Activated naive CD8-positive, alpha-beta T cell treated with anti-CD3 and anti-CD28 coated beads, Interleukin-2, amount 10 ng/mL, durations not matched to agents 7 days and 5 days (primary cell): ENCODE measurements at regions not wholly inside any gene's neighbourhood (a gene's known extent, or its start where the extent isn't known, plus 50 kb on each side); places are given as distances from the start of the nearest gene placed in this dataset.

Experiments
- ATAC-seq: fragments of 150-1000 bp; cut with Tn5 transposase; one replicate; pipeline ENCODE4 v1.10.0; 2021; ENCODE audit warnings: low read depth, moderate library complexity
- POLR2A ChIA-PET: fragments of 350-600 bp; sonication (Branson Sonifier 250); formaldehyde crosslinking; loops from one replicate; lab custom pipeline; 2021; ENCODE audit warnings: antibody characterized with exemption; lab: Charles Lee
- DNase-seq: peaks from one replicate; pipeline ENCODE4 v3.0.0; 2021
- H3K27ac Mint-ChIP-seq: one replicate; pipeline ENCODE4 v1.8.0; 2022; ENCODE audit warnings: mild to moderate bottlenecking, mixed read lengths
- H3K27me3 Mint-ChIP-seq: one replicate; pipeline ENCODE4 v1.8.0; 2022; ENCODE audit warnings: mild to moderate bottlenecking, moderate library complexity, mixed read lengths
- H3K36me3 Mint-ChIP-seq: one replicate; pipeline ENCODE4 v1.8.0; 2021; ENCODE audit warnings: mild to moderate bottlenecking, mixed read lengths
- H3K4me1 Mint-ChIP-seq: one replicate; pipeline ENCODE4 v1.8.0; 2021; ENCODE audit warnings: mixed read lengths
- H3K4me3 Mint-ChIP-seq: one replicate; pipeline ENCODE4 v1.8.0; 2022; ENCODE audit warnings: mild to moderate bottlenecking, moderate library complexity, mixed read lengths
- H3K9me3 Mint-ChIP-seq: one replicate; pipeline ENCODE4 v1.8.0; 2021; ENCODE audit warnings: mixed read lengths

DNA sequence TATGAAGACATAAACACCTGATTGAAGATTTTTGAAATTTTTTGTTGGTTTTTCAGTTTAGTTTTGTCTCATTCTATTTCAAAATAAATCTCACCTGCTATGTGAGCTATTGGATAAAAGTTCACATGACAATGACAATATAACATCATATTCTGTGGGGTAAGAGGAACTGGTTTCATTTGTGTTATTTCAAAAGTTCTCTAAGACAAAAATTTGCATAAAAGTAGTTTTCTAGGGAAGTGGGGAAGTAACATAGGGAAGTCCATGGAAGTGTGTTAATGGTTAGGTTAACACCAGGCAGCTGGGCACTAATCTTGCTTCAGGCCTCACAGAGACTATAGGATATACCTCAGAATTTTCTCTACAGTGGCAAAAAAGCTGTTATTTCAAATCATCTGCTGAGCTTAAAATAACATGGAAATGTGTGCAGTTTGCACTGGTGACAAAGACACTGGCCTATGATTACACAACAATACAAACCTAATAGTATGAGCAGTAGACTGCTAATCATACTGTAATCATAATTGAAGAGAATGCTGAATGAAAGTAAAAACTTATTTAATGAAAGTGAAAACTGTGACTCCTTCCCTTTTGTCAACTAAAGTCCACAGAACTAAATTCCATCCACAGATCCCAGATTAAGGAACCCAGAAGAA, 710.6 kb upstream of the TMEM132C start:
- POLR2A ChIA-PET, result no interaction called here
- no peak for ATAC-seq
- peak overlapping the region; percentile 10 for H3K27ac Mint-ChIP-seq

DNA sequence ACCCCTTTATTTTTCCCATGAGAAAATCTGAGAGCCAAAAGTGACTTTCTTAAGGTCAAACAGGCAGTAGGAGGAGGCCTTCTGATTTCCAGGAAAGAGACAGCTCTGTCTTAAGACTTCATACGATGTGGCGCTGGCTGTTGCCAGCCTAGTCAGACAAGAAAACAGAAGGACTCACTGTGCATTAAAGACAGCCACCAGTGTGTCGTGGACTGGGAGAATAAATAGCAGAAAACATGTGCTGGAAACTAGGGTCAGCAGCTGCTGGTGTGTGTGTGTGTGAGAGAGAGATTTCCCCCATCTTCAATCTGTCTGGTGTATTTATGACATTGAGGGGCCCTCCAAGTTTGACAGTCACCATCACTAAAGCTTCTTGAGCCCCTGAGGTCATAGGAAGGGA, 708.6 kb upstream of the TMEM132C start:
- Mint-ChIP-seq H3K27ac (peak overlapping the region; percentile 68), H3K4me1 (peaks cover 16% of the 10 kb centered on the region), H3K36me3 (no peaks in the 10 kb centered on the region), H3K4me3 (no peak overlapping the region), H3K27me3 (no peaks in the 10 kb centered on the region), H3K9me3 (peaks cover 8% of the 10 kb centered on the region)
- DNase-seq, result no peak
- ATAC-seq, result no peak
- POLR2A ChIA-PET, result no interaction called here

More for the DNA sequence above, 710.6 kb upstream of the TMEM132C start:
- peaks cover 16% of the 10 kb centered on the region for H3K4me1 Mint-ChIP-seq
- no peak for DNase-seq
- no peak overlapping the region for H3K4me3 Mint-ChIP-seq
- H3K9me3 Mint-ChIP-seq, result peaks cover 12% of the 10 kb centered on the region
- no peaks in the 10 kb centered on the region for H3K36me3 Mint-ChIP-seq
- no peaks in the 10 kb centered on the region for H3K27me3 Mint-ChIP-seq

DNA sequence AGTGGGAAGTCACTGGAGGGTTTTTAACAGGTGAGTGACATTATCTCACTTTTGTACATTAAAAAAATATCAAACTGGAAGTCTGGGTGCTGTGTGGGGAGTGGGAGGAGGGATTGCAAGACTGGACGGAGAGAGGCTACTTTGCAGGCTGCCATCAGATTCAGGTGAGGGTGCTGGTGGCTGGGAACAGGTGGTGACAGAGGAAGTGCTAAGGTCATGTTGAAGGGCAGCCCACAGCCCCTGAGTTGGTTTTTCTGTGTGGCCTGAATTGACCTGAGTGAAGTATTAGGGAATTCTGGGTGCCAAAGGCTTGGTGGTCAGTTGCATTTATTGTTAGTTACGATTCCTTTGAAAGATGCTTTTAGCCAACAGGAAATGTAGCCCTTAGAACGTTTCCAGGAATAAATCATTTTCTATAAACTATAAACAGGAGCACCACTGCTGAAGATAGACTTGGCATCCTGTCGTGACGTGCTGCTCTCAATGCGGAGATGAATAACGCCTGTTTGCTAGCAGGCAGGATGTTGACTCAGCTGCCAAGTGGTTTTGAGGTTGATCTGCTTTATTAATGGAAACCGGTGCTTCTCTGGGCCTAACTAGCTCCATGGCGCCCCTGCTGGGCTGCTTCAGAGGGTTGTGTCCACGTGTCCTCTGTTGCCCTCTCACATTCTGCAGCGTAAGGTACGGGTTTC, 707.5 kb upstream of the TMEM132C start:
- Mint-ChIP-seq H3K9me3 (peaks cover 9% of the 10 kb centered on the region), H3K4me1 (peaks cover 16% of the 10 kb centered on the region), H3K27me3 (no peaks in the 10 kb centered on the region), H3K36me3 (no peaks in the 10 kb centered on the region), H3K27ac (peak overlapping the region; percentile 86), H3K4me3 (peak overlapping the region; percentile 57)
- ATAC-seq, result peak; percentile 97
- POLR2A ChIA-PET, result no interaction called here
- peak; percentile 72 for DNase-seq

DNA sequence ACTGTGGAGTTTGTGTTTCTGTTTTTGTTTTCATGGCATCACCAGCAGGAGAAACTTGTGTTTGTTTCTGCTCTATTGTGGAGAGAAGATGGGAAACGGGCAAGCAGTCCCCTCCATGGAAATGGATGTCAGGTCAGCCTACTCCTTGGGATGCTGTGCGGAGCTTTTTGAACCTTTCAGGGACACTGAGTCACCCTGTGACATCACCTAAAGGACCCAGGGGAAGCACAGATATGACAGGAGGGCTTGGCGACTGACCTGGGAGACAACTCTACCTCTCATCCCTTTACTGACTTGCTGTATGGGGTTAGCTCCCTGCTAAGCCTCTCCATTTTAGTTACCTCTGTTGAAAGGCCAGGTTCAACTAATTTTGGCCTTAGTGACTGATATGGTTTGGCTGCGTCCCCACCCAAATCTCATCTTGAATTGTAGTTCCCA, 706.9 kb upstream of the TMEM132C start:
- H3K4me1 Mint-ChIP-seq, result peaks cover 16% of the 10 kb centered on the region
- POLR2A ChIA-PET, result no interaction called here

DNA sequence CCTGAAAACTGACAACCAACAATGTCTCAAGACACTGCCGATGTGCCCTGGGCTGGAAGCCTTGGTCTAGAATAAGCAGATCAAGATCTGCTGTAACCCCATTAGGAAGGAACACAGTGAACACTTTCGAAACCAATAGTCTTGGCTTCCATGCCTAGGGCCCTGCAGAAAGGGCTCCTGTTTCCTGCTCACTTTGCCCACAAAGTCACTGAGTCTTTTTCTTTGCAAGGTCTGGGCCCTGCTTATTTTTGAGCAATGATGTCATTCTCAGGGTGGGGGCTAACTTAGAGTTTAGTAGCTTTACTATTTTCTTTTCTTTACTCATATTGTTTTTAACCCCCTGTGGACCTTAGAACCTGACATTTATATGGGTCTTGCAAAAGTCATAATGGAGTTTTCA, 704.2 kb upstream of the TMEM132C start:
- Mint-ChIP-seq H3K36me3 (no peaks in the 10 kb centered on the region), H3K4me3 (no peak overlapping the region), H3K4me1 (peaks cover 16% of the 10 kb centered on the region), H3K27me3 (no peaks in the 10 kb centered on the region), H3K27ac (no peak overlapping the region), H3K9me3 (peaks cover 15% of the 10 kb centered on the region)
- POLR2A ChIA-PET, result no interaction called here
- ATAC-seq (no peak), DNase-seq (no peak)

More for the DNA sequence above, 706.9 kb upstream of the TMEM132C start:
- Mint-ChIP-seq H3K4me3 (peak overlapping the region; percentile 14), H3K9me3 (peaks cover 13% of the 10 kb centered on the region), H3K36me3 (no peaks in the 10 kb centered on the region), H3K27me3 (no peaks in the 10 kb centered on the region), H3K27ac (peak overlapping the region; percentile 72)
- DNase-seq, result no peak
- ATAC-seq, result no peak

DNA sequence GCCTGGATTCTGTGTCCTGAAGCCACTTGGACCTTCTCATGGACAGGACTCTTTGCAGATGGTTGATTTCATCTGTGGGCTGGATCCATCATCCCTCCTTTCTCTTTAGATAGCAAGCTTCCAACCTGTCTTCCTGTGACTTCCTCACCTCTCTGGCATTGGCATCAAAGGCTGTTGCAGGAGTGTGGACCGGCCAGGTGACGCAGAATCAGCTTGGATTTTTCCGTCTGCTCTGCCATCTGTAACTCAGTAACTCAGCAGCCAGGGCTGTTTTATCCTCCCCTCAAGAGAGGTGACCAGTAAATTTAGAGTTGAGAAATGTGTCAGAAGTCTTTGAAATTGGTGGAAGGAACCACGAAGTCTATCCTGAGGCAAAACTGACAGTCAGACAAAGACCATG, 701.7 kb upstream of the TMEM132C start:
- Mint-ChIP-seq H3K27ac (no peak overlapping the region), H3K4me1 (no peaks in the 10 kb centered on the region), H3K4me3 (no peak overlapping the region), H3K27me3 (no peaks in the 10 kb centered on the region), H3K36me3 (no peaks in the 10 kb centered on the region), H3K9me3 (peaks cover 16% of the 10 kb centered on the region)
- DNase-seq (no peak), ATAC-seq (no peak)
- POLR2A ChIA-PET, result no interaction called here

DNA sequence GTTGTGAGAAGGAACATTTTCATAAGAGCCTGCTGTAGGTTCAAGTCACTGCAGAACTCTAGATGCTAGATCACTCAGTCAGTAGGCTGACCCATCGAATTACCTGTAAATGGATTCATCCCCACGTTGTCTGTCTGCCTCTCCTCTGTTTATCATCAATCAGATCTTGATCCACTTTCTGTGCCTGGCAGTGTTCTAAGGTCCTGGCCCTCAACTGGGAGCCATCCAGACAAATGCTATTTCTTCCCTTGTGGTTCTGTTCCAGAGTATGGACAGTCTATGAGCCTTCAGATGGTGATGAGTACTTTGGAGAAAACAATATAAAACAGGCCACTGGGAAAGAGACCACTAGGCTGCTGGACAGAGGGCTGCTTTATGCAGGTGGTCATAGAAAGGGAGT, 699.4 kb upstream of the TMEM132C start:
- ATAC-seq (no peak), DNase-seq (no peak)
- Mint-ChIP-seq H3K4me3 (no peak overlapping the region), H3K27ac (no peak overlapping the region), H3K36me3 (no peaks in the 10 kb centered on the region), H3K4me1 (no peaks in the 10 kb centered on the region), H3K9me3 (peaks cover 16% of the 10 kb centered on the region), H3K27me3 (no peaks in the 10 kb centered on the region)
- POLR2A ChIA-PET, result no interaction called here

DNA sequence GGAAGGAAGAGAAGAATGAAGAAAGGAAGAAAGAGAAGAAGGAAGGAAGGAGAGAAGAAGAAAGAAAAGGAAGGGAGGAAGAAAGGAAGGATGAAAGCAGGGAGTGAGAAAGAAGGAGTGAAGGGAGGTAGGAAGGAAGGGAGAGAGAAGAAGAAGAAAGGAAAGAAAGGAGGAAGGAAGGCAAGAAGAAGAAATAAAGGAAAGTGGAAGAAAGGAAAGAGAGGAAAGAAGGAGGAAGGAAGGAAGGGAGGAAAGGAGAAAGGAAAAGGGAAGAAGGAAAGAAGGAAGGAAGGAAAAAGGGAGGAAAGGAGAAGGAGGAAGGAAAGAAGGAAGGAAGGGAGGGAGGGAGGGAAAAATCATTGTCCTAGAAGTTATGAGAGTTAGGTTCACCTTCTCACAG, 696.6 kb upstream of the TMEM132C start:
- H3K27ac Mint-ChIP-seq, result peak overlapping the region; percentile 7
- no peaks in the 10 kb centered on the region for H3K36me3 Mint-ChIP-seq
- POLR2A ChIA-PET, result no interaction called here
- H3K9me3 Mint-ChIP-seq, result peaks cover 11% of the 10 kb centered on the region
- DNase-seq (no peak), ATAC-seq (no peak)
- no peaks in the 10 kb centered on the region for H3K4me1 Mint-ChIP-seq
- no peaks in the 10 kb centered on the region for H3K27me3 Mint-ChIP-seq
- no peak overlapping the region for H3K4me3 Mint-ChIP-seq

DNA sequence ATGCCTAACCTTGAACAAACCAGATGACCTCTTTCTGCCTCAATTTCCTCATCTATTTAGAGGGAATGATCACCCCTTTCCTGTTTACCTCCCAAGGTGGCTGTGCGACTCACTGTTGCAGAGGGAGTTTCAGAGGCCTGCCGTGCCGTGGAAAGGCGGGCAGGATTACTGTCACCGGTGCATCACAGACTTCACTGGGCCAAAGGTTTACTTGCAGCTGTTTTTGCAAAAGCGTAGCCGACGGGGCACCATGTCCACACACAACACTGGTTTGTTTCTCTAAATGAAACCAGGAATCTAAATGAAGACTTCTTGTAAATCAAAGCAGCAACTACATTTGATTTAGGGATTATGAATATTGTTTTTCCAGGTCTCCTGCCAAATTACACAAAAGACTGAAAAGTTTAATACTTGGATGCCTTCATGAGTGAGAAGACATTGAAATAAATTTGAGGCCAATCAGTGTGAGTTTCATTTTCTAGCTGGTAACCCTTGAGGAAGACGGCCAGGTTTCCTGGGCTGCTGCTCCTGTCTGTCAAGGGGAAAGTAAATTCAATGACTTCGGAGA, 696.1 kb upstream of the TMEM132C start:
- ATAC-seq (no peak), DNase-seq (no peak)
- Mint-ChIP-seq H3K36me3 (no peaks in the 10 kb centered on the region), H3K4me3 (no peak overlapping the region), H3K9me3 (peaks cover 11% of the 10 kb centered on the region), H3K27ac (no peak overlapping the region), H3K27me3 (no peaks in the 10 kb centered on the region), H3K4me1 (no peaks in the 10 kb centered on the region)
- POLR2A ChIA-PET, result no interaction called here

DNA sequence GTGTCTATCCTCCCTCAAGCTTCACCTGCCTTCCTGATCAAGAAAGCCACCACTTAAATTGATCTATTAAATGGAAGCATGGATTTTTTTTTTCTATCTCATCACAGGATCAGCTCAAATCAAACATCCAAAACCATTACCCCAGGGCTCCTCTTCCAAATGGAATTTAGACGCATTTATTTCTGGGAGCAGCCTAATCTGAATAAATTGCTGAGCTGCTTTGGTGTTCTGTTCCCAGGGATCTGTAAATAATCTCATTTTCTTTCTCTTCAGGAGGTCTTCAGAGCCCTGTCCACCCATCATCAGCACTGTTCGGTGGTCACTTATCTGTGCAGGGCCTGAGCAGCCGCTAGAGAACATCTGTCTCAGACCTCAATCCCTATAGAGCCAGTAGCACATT, 695.4 kb upstream of the TMEM132C start:
- DNase-seq, result no peak
- no peak for ATAC-seq
- Mint-ChIP-seq H3K27ac (no peak overlapping the region), H3K36me3 (no peaks in the 10 kb centered on the region), H3K9me3 (peaks cover 9% of the 10 kb centered on the region), H3K4me3 (no peak overlapping the region), H3K4me1 (no peaks in the 10 kb centered on the region), H3K27me3 (no peaks in the 10 kb centered on the region)
- POLR2A ChIA-PET, result no interaction called here

DNA sequence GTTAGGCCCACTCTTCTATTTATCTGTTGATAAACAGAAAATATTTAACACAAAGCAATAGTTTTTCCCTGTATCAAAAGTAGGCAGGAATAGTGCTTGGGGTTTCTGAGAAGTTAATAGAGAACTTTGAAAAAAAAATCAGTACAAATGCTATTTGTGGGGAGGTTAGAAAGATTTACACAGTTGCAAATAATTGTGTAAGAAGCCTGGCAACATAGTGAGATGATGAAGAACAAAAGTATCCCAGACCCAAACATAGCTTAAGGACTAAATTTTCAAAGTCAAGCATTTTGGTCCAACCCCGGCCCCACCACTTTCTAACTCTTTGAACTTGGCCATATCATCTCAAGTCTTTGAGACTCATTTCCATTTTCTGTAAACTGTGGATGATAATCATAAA, 687.5 kb upstream of the TMEM132C start:
- Mint-ChIP-seq H3K9me3 (no peaks in the 10 kb centered on the region), H3K4me1 (no peaks in the 10 kb centered on the region), H3K27me3 (no peaks in the 10 kb centered on the region), H3K27ac (no peak overlapping the region), H3K36me3 (no peaks in the 10 kb centered on the region), H3K4me3 (no peak overlapping the region)
- ATAC-seq (no peak), DNase-seq (no peak)
- POLR2A ChIA-PET, result no interaction called here

DNA sequence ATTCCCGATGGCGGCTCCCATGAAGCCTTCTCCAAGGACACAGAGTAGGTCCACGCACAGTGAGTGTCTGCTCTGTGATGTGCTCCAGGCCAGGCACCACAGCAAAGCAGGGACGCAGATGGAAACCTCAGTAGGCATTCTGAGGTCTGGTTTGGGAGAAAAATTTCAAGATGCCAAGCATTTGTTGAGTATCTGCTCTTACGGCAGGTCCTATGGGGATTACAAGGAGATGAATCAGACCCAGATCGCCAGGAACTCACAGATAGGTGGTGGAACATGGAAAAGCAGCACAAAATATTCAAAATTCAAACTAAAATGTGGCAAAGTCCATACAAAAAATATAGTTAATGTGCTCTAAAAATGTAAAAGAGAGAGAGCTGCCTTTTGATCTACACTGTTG, 684.9 kb upstream of the TMEM132C start:
- Mint-ChIP-seq H3K36me3 (no peaks in the 10 kb centered on the region), H3K27ac (no peak overlapping the region), H3K27me3 (no peaks in the 10 kb centered on the region), H3K9me3 (peaks cover 3% of the 10 kb centered on the region), H3K4me3 (no peak overlapping the region), H3K4me1 (no peaks in the 10 kb centered on the region)
- ATAC-seq (no peak), DNase-seq (no peak)
- POLR2A ChIA-PET, result no interaction called here

DNA sequence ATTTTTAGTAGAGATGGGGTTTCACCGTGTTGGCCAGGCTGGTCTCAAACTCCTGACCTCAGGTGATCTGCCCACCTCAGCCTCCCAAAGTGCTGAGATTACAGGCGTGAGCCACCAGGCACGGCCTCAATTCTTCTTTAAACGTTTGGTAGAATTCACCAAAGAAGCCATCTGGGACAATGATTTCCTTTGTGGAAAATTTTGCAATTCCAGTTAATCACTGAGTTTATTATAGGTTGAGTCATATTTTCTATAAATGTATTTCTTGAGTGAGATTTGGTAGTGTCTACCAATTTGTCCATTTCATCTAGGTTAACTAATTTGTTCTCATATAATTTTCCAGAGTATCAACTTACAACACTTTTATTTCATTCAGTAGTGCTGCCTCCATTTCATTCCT, 683.9 kb upstream of the TMEM132C start:
- POLR2A ChIA-PET, result no interaction called here
- Mint-ChIP-seq H3K4me3 (no peak overlapping the region), H3K36me3 (no peaks in the 10 kb centered on the region), H3K9me3 (peaks cover 5% of the 10 kb centered on the region), H3K4me1 (no peaks in the 10 kb centered on the region), H3K27me3 (no peaks in the 10 kb centered on the region), H3K27ac (no peak overlapping the region)
- no peak for ATAC-seq
- DNase-seq, result no peak

DNA sequence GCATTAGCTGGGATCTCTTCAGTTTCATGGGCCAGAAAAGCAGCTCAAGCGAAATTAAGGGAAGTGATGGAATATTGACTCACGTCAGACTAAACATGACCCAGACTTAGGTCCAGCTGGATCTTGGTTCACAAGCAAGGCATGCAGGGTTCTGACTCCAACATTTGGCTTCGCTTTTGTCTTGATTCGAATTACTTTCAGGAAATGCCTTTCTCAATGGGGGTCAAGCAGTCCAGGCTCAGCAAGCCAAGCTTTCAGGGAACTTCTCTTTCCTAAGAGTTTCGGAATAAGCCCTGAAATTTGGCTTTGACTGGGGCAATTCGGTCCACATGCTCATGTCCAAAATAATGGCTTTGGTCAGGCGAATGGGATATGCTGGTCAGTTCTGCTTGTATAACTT, 678.7 kb upstream of the TMEM132C start:
- no peaks in the 10 kb centered on the region for H3K27me3 Mint-ChIP-seq
- no peak overlapping the region for H3K4me3 Mint-ChIP-seq
- H3K4me1 Mint-ChIP-seq, result no peaks in the 10 kb centered on the region
- ATAC-seq (no peak), DNase-seq (no peak)
- H3K9me3 Mint-ChIP-seq, result peaks cover 7% of the 10 kb centered on the region
- no peak overlapping the region for H3K27ac Mint-ChIP-seq
- no peaks in the 10 kb centered on the region for H3K36me3 Mint-ChIP-seq
- POLR2A ChIA-PET, result no interaction called here
